ENCODE measurements at regions not wholly inside any gene's neighbourhood (a gene's known extent, or its start where the extent isn't known, plus 50 kb on each side); places are given as distances from the start of the nearest gene placed in this dataset.
"Not testable (repeated sequence)": the region's sequence is repeated elsewhere in the genome, so short reads cannot be mapped to it uniquely, and the experiment has no call there.

DNA sequence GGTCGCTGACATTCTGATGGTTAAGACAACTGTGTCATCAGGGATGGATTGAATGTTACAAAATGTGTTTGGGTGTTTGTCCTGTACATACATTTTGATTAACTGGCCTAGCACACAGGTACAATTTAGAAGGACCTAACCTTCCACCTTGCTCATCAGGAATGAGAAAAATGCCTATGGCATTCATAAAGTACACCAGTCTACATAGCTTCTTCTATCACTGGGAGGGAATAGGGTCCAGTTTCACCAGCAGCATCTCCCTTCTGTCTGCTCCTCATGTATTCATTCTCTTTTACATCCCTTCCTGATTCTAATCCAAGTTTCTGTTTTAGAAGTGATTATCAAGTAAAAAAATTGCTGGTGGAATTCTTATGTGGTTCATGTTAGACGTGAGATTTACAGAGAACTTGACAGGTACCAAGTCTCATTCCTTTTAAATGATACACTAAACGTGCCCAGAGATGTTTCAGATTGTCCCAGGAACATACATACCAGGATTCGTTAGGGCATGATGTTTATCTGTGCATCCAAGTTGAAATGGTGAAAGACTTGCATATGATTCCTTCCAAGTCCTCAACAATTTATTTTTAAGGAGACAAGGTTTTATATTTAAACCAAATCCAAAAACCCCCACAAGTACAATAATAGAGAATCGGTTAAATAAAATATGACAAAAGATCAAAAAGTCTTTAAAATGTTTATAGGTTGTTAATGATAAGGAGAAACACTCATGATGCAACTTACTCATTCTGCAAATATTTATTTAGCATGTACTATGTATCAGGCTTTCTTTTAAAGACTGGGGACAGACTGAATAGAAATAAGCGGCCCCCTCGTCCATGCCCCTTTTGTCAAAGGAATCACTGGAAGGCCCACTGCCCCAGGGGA lies 359.1 kb downstream of the ZNF674 start:
- no peak overlapping the region for H3K4me3 ChIP-seq (ENCODE audit: insufficient read depth, low read depth, low read length)
- no peaks in the 10 kb centered on the region for H3K27me3 ChIP-seq (ENCODE audit: control insufficient read depth, insufficient read depth, low read length, poor library complexity, severe bottlenecking)
- H3K36me3 ChIP-seq (ENCODE audit: control insufficient read depth, insufficient read depth, low read length) = no peaks in the 10 kb centered on the region
- 85 to 100% methylated on average over 4 to 5 of the region's 7 CpGs for WGBS, 2 experiments
- H3K27ac ChIP-seq (ENCODE audit: insufficient read depth, low read depth, low read length, poor library complexity, severe bottlenecking) = no peak overlapping the region
- H3K9me3 ChIP-seq (ENCODE audit: control insufficient read depth, low read length) = no peaks in the 10 kb centered on the region
- no peaks in the 10 kb centered on the region for H3K4me1 ChIP-seq (ENCODE audit: control insufficient read depth, insufficient read depth, low read length)

- H3K36me3 ChIP-seq (ENCODE audit: control insufficient read depth, insufficient read depth, low read length) = no peaks in the 10 kb centered on the region
- 92% methylated on average over 2 of the region's 2 CpGs; no CpG with 5 or more reads in 1 of the 2 experiments for WGBS, 2 experiments
- H3K9me3 ChIP-seq (ENCODE audit: control insufficient read depth, low read length) = no peaks in the 10 kb centered on the region
- H3K4me1 ChIP-seq (ENCODE audit: control insufficient read depth, insufficient read depth, low read length) = no peaks in the 10 kb centered on the region
- no peak overlapping the region for H3K27ac ChIP-seq (ENCODE audit: insufficient read depth, low read depth, low read length, poor library complexity, severe bottlenecking)
- no peaks in the 10 kb centered on the region for H3K27me3 ChIP-seq (ENCODE audit: control insufficient read depth, insufficient read depth, low read length, poor library complexity, severe bottlenecking)
- no peak overlapping the region for H3K4me3 ChIP-seq (ENCODE audit: insufficient read depth, low read depth, low read length)
Observed at GRCh38 chrX:46184749-46185148, 360.5 kb downstream of the ZNF674 start.

DNA sequence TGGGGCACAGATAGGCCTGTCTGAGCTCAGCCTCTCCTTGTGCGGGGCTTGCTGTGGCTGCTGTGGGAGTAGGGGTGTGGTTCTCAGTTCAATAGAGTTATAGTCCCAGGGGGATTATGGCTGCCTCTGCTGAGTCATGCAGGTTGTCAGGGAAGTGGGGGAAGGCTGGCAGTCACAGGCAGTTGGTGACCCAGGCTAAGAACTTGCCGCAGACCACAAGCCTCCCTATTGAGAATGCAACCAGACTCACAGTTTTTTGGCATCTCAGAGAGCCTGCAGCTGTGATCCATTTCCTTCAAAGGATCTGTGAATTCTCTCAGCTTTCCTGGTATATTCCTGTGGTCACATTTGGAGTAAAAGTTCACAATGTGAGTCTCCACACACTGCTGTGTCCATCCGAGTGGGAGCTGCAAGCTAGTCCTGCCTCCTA lies 364.9 kb downstream of the ZNF674 start:
- Histone ChIP-seq H3K36me3 (ENCODE audit: control insufficient read depth, insufficient read depth, low read length) (no peaks in the 10 kb centered on the region), H3K9me3 (ENCODE audit: control insufficient read depth, low read length) (no peaks in the 10 kb centered on the region), H3K27me3 (ENCODE audit: control insufficient read depth, insufficient read depth, low read length, poor library complexity, severe bottlenecking) (no peaks in the 10 kb centered on the region), H3K27ac (ENCODE audit: insufficient read depth, low read depth, low read length, poor library complexity, severe bottlenecking) (no peak overlapping the region), H3K4me1 (ENCODE audit: control insufficient read depth, insufficient read depth, low read length) (no peaks in the 10 kb centered on the region), H3K4me3 (ENCODE audit: insufficient read depth, low read depth, low read length) (no peak overlapping the region)
- WGBS, 2 experiments = 85 to 100% methylated on average over 2 to 3 of the region's 3 CpGs

DNA sequence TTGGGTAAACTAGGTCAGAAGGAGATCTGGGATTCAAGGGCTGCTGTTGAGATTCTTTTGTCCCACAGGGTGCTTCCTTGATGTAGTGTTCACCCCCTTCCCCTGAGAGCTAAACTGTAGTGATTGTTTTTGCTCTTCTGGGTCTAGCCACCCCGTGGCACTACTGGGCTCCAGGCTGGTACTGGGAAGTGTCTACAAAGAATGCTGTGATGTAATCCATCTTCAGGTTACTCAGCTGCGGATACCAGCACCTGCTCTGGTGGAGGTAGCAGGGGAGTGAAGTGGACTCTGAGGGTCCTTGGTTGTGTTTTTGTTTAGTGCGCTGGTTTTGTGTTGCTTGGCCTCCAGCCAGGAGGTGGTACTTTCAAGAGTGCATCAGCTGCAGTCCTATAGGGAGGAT lies 365.5 kb downstream of the ZNF674 start:
- Histone ChIP-seq H3K27ac (ENCODE audit: insufficient read depth, low read depth, low read length, poor library complexity, severe bottlenecking) (no peak overlapping the region), H3K27me3 (ENCODE audit: control insufficient read depth, insufficient read depth, low read length, poor library complexity, severe bottlenecking) (no peaks in the 10 kb centered on the region), H3K36me3 (ENCODE audit: control insufficient read depth, insufficient read depth, low read length) (no peaks in the 10 kb centered on the region), H3K4me3 (ENCODE audit: insufficient read depth, low read depth, low read length) (no peak overlapping the region), H3K9me3 (ENCODE audit: control insufficient read depth, low read length) (no peaks in the 10 kb centered on the region), H3K4me1 (ENCODE audit: control insufficient read depth, insufficient read depth, low read length) (no peaks in the 10 kb centered on the region)
- 96 to 97% methylated on average over 3 of the region's 3 CpGs for WGBS, 2 experiments

GRCh38 chrX:46178763-46179162 lies 366.5 kb downstream of the ZNF674 start:
- H3K9me3 ChIP-seq (ENCODE audit: control insufficient read depth, low read length) = no peaks in the 10 kb centered on the region
- no peak overlapping the region for H3K4me3 ChIP-seq (ENCODE audit: insufficient read depth, low read depth, low read length)
- WGBS, 2 experiments = 91 to 100% methylated on average over 1 of the region's 1 CpG

GRCh38 chrX:46173159-46173558 lies 372.1 kb downstream of the ZNF674 start:
- H3K4me3 ChIP-seq (ENCODE audit: insufficient read depth, low read depth, low read length) = no peak overlapping the region
- no peaks in the 10 kb centered on the region for H3K27me3 ChIP-seq (ENCODE audit: control insufficient read depth, insufficient read depth, low read length, poor library complexity, severe bottlenecking)
- H3K27ac ChIP-seq (ENCODE audit: insufficient read depth, low read depth, low read length, poor library complexity, severe bottlenecking) = no peak overlapping the region
- H3K9me3 ChIP-seq (ENCODE audit: control insufficient read depth, low read length) = no peaks in the 10 kb centered on the region
- no peaks in the 10 kb centered on the region for H3K36me3 ChIP-seq (ENCODE audit: control insufficient read depth, insufficient read depth, low read length)
- H3K4me1 ChIP-seq (ENCODE audit: control insufficient read depth, insufficient read depth, low read length) = no peaks in the 10 kb centered on the region

More at GRCh38 chrX:46178763-46179162, 366.5 kb downstream of the ZNF674 start:
- no peaks in the 10 kb centered on the region for H3K36me3 ChIP-seq (ENCODE audit: control insufficient read depth, insufficient read depth, low read length)
- H3K27ac ChIP-seq (ENCODE audit: insufficient read depth, low read depth, low read length, poor library complexity, severe bottlenecking) = no peak overlapping the region
- no peaks in the 10 kb centered on the region for H3K27me3 ChIP-seq (ENCODE audit: control insufficient read depth, insufficient read depth, low read length, poor library complexity, severe bottlenecking)
- no peaks in the 10 kb centered on the region for H3K4me1 ChIP-seq (ENCODE audit: control insufficient read depth, insufficient read depth, low read length)

DNA sequence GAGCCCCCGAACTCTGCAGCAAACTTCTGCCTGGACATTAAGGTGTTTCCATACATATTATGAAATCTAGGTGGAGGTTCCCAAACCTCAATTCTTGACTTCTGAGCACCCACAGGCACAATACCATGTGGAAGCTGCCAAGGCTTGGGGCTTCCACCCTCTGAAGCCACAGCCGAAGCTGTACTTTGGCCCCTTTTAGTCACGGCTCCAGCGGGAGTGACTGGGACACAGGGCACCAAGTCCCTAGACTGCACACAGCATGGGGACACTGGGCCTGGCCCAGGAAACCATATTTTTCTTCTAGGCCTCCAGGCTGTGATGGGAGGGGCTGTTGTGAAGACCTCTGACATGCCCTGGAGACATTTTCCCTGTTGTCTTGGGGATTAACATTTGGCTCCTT lies 373.8 kb downstream of the ZNF674 start:
- H3K9me3 ChIP-seq (ENCODE audit: control insufficient read depth, low read length); H3K36me3 ChIP-seq (ENCODE audit: control insufficient read depth, insufficient read depth, low read length); H3K4me3 ChIP-seq (ENCODE audit: insufficient read depth, low read depth, low read length); H3K4me1 ChIP-seq (ENCODE audit: control insufficient read depth, insufficient read depth, low read length); H3K27me3 ChIP-seq (ENCODE audit: control insufficient read depth, insufficient read depth, low read length, poor library complexity, severe bottlenecking); H3K27ac ChIP-seq (ENCODE audit: insufficient read depth, low read depth, low read length, poor library complexity, severe bottlenecking): not testable (repeated sequence)
- WGBS, 2 experiments = 100% methylated on average over 4 of the region's 4 CpGs

- Histone ChIP-seq H3K27ac (ENCODE audit: insufficient read depth, low read depth, low read length, poor library complexity, severe bottlenecking) (no peak overlapping the region), H3K4me3 (ENCODE audit: insufficient read depth, low read depth, low read length) (no peak overlapping the region), H3K27me3 (ENCODE audit: control insufficient read depth, insufficient read depth, low read length, poor library complexity, severe bottlenecking) (no peaks in the 10 kb centered on the region), H3K4me1 (ENCODE audit: control insufficient read depth, insufficient read depth, low read length) (no peaks in the 10 kb centered on the region), H3K9me3 (ENCODE audit: control insufficient read depth, low read length) (no peaks in the 10 kb centered on the region), H3K36me3 (ENCODE audit: control insufficient read depth, insufficient read depth, low read length) (no peaks in the 10 kb centered on the region)
- 95% methylated on average over 2 of the region's 3 CpGs; no CpG with 5 or more reads in 1 of the 2 experiments for WGBS, 2 experiments
Observed at GRCh38 chrX:46169808-46170207, 375.4 kb downstream of the ZNF674 start.

- Histone ChIP-seq H3K27me3 (ENCODE audit: control insufficient read depth, insufficient read depth, low read length, poor library complexity, severe bottlenecking) (no peaks in the 10 kb centered on the region), H3K9me3 (ENCODE audit: control insufficient read depth, low read length) (no peaks in the 10 kb centered on the region), H3K36me3 (ENCODE audit: control insufficient read depth, insufficient read depth, low read length) (no peaks in the 10 kb centered on the region), H3K27ac (ENCODE audit: insufficient read depth, low read depth, low read length, poor library complexity, severe bottlenecking) (no peak overlapping the region), H3K4me3 (ENCODE audit: insufficient read depth, low read depth, low read length) (no peak overlapping the region), H3K4me1 (ENCODE audit: control insufficient read depth, insufficient read depth, low read length) (no peaks in the 10 kb centered on the region)
- whole genome bisulfite sequencing, 2 experiments = 97 to 98% methylated on average over 3 of the region's 3 CpGs
Observed at GRCh38 chrX:46168254-46168653, 377.0 kb downstream of the ZNF674 start.

DNA sequence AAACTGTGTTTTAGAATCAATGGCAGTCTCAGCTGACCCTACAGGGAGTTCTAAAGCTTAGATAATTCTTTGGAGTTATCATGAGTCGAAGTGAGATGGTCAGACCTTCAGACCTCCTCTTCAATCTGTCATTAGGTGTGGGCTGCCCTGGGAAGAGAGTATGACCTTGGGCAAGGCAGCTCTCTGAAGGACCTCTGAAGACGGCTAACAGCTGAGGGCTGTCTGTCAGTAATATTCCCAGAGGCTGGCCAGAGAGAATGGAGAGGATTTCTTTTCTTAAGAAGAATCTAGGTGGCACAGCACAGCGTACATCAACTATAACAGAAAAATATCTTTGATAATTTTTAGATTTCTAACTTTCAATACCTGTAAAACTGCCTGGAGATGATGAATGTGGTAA lies 379.4 kb downstream of the ZNF674 start:
- Histone ChIP-seq H3K27me3 (ENCODE audit: control insufficient read depth, insufficient read depth, low read length, poor library complexity, severe bottlenecking) (no peaks in the 10 kb centered on the region), H3K4me3 (ENCODE audit: insufficient read depth, low read depth, low read length) (no peak overlapping the region), H3K4me1 (ENCODE audit: control insufficient read depth, insufficient read depth, low read length) (no peaks in the 10 kb centered on the region), H3K9me3 (ENCODE audit: control insufficient read depth, low read length) (no peaks in the 10 kb centered on the region), H3K27ac (ENCODE audit: insufficient read depth, low read depth, low read length, poor library complexity, severe bottlenecking) (no peak overlapping the region), H3K36me3 (ENCODE audit: control insufficient read depth, insufficient read depth, low read length) (no peaks in the 10 kb centered on the region)
- 80 to 96% methylated on average over 1 to 2 of the region's 3 CpGs for WGBS, 2 experiments
